ENCODE measurements at regions not wholly inside any gene's neighbourhood (a gene's known extent, or its start where the extent isn't known, plus 50 kb on each side); places are given as distances from the start of the nearest gene placed in this dataset.
A peak's percentile ranks its signal among the peaks of the same experiment; 100 is the strongest.

GRCh38 chr1:239879321-239880170 is 212.1 kb upstream of the FMN2 start:
- H3K4me1 ChIP-seq (ENCODE audit: control insufficient read depth, insufficient read depth, low read length) = no peaks in the 10 kb centered on the region
- DNase-seq (ENCODE audit: low read depth in 4 of 6, low spot score in 6 of 6) = no peak
- H3K4me3 ChIP-seq (ENCODE audit: low read depth, low read length) = no peak overlapping the region
- WGBS (ENCODE audit: insufficient coverage) = 57% methylated on average over 5 of the region's 10 CpGs
- H3K36me3 ChIP-seq (ENCODE audit: control insufficient read depth, insufficient read depth, low read length) = no peaks in the 10 kb centered on the region
- no peaks in the 10 kb centered on the region for H3K9me3 ChIP-seq (ENCODE audit: control insufficient read depth, insufficient read depth, low read length)
- no peaks in the 10 kb centered on the region for H3K27me3 ChIP-seq (ENCODE audit: control insufficient read depth, insufficient read depth, low read length)
- H3K27ac ChIP-seq (ENCODE audit: low read depth, low read length) = no peak overlapping the region

DNA sequence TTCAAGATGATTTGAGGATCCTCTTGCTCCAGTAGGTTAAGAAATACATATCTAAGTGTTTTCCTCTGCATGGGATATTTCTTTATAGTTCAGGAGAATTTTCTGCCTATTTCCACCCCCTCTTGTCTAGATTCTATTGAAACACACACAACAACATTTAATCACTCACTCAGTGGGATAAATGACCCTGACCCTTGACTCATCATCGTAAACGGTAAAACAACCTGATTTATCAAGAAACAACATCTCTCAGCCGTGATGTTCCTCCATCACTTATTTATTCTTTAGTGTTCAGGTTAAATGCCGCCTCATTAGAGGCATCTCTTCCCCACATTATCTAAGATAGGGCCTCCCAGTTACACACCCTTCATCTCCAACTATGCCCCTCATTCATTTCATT is 208.7 kb upstream of the FMN2 start:
- DNase-seq (ENCODE audit: low read depth in 4 of 6, low spot score in 6 of 6) = no peak
- Histone ChIP-seq H3K4me3 (ENCODE audit: low read depth, low read length) (no peak overlapping the region), H3K27ac (ENCODE audit: low read depth, low read length) (no peak overlapping the region), H3K4me1 (ENCODE audit: control insufficient read depth, insufficient read depth, low read length) (no peaks in the 10 kb centered on the region), H3K36me3 (ENCODE audit: control insufficient read depth, insufficient read depth, low read length) (no peaks in the 10 kb centered on the region), H3K27me3 (ENCODE audit: control insufficient read depth, insufficient read depth, low read length) (no peaks in the 10 kb centered on the region), H3K9me3 (ENCODE audit: control insufficient read depth, insufficient read depth, low read length) (no peaks in the 10 kb centered on the region)
- WGBS (ENCODE audit: insufficient coverage) = 70% methylated on average over 4 of the region's 4 CpGs

GRCh38 chr1:239884796-239885195 is 206.9 kb upstream of the FMN2 start:
- Histone ChIP-seq H3K4me1 (ENCODE audit: control insufficient read depth, insufficient read depth, low read length) (no peaks in the 10 kb centered on the region), H3K27me3 (ENCODE audit: control insufficient read depth, insufficient read depth, low read length) (no peaks in the 10 kb centered on the region), H3K9me3 (ENCODE audit: control insufficient read depth, insufficient read depth, low read length) (no peaks in the 10 kb centered on the region), H3K4me3 (ENCODE audit: low read depth, low read length) (no peak overlapping the region), H3K36me3 (ENCODE audit: control insufficient read depth, insufficient read depth, low read length) (no peaks in the 10 kb centered on the region), H3K27ac (ENCODE audit: low read depth, low read length) (no peak overlapping the region)
- WGBS (ENCODE audit: insufficient coverage) = no CpG with 5 or more reads among the region's 4 CpGs
- DNase-seq (ENCODE audit: low read depth in 4 of 6, low spot score in 6 of 6) = no peak

DNA sequence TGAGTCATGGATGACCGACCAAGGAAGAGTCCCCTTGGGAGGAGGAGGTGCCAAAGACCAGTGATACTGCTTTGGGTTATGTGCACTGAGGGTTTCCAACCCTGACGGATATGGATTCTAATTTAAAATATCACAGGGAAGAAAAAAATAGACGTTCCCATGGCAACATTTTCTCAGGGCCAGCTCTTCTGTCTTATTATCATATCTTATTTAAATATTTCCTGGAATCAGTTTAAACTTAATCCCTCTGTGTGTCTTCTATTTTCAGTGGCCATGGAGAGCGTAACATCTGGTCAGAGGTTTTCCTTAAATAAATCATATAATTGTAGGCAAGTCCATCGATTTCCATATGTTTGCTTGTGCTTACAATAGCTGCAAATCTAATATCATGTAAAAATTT is 205.4 kb upstream of the FMN2 start:
- WGBS (ENCODE audit: insufficient coverage) = 86% methylated on average over 1 of the region's 5 CpGs
- H3K4me3 ChIP-seq (ENCODE audit: low read depth, low read length) = no peak overlapping the region

DNA sequence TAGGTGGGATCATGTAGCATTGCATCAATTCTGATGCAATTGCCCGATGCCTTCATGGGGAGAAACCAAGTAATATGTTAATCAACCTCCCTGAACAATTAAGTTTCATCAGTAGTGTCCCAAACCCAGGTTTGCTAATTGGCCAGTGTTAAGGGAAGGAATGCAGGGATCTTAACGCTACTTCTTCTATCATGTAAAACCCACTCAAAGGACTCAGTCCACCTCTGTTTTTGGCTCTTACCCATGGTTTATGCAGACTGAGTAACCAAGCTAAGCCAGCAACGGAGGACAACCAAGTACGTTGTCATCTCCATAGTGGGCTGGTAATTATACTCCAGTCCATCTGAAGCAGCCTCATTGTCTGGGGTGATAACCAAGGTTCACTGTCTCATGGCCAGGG is 203.0 kb upstream of the FMN2 start:
- no peaks in the 10 kb centered on the region for H3K9me3 ChIP-seq (ENCODE audit: control insufficient read depth, insufficient read depth, low read length)
- 68% methylated on average over 3 of the region's 4 CpGs for WGBS (ENCODE audit: insufficient coverage)

More for the DNA sequence above, 205.4 kb upstream of the FMN2 start:
- Histone ChIP-seq H3K27me3 (ENCODE audit: control insufficient read depth, insufficient read depth, low read length) (no peaks in the 10 kb centered on the region), H3K4me1 (ENCODE audit: control insufficient read depth, insufficient read depth, low read length) (no peaks in the 10 kb centered on the region), H3K36me3 (ENCODE audit: control insufficient read depth, insufficient read depth, low read length) (no peaks in the 10 kb centered on the region), H3K27ac (ENCODE audit: low read depth, low read length) (no peak overlapping the region), H3K9me3 (ENCODE audit: control insufficient read depth, insufficient read depth, low read length) (no peaks in the 10 kb centered on the region)
- DNase-seq (ENCODE audit: low read depth in 4 of 6, low spot score in 6 of 6) = peak in 1 of 6 donors; percentile 60

GRCh38 chr1:239891621-239892358 is 199.9 kb upstream of the FMN2 start:
- Histone ChIP-seq H3K9me3 (ENCODE audit: control insufficient read depth, insufficient read depth, low read length) (no peaks in the 10 kb centered on the region), H3K27ac (ENCODE audit: low read depth, low read length) (no peak overlapping the region), H3K36me3 (ENCODE audit: control insufficient read depth, insufficient read depth, low read length) (no peaks in the 10 kb centered on the region), H3K27me3 (ENCODE audit: control insufficient read depth, insufficient read depth, low read length) (no peaks in the 10 kb centered on the region), H3K4me3 (ENCODE audit: low read depth, low read length) (no peak overlapping the region), H3K4me1 (ENCODE audit: control insufficient read depth, insufficient read depth, low read length) (no peaks in the 10 kb centered on the region)
- 83% methylated on average over 1 of the region's 5 CpGs for WGBS (ENCODE audit: insufficient coverage)
- no peak for DNase-seq (ENCODE audit: low read depth in 4 of 6, low spot score in 6 of 6)

More for the DNA sequence above, 203.0 kb upstream of the FMN2 start:
- Histone ChIP-seq H3K36me3 (ENCODE audit: control insufficient read depth, insufficient read depth, low read length) (no peaks in the 10 kb centered on the region), H3K27ac (ENCODE audit: low read depth, low read length) (no peak overlapping the region), H3K4me3 (ENCODE audit: low read depth, low read length) (no peak overlapping the region), H3K27me3 (ENCODE audit: control insufficient read depth, insufficient read depth, low read length) (no peaks in the 10 kb centered on the region), H3K4me1 (ENCODE audit: control insufficient read depth, insufficient read depth, low read length) (no peaks in the 10 kb centered on the region)
- no peak for DNase-seq (ENCODE audit: low read depth in 4 of 6, low spot score in 6 of 6)

GRCh38 chr1:239892602-239893001 is 199.1 kb upstream of the FMN2 start:
- H3K4me3 ChIP-seq (ENCODE audit: low read depth, low read length) = no peak overlapping the region
- no peak overlapping the region for H3K27ac ChIP-seq (ENCODE audit: low read depth, low read length)
- H3K4me1 ChIP-seq (ENCODE audit: control insufficient read depth, insufficient read depth, low read length) = no peaks in the 10 kb centered on the region
- H3K9me3 ChIP-seq (ENCODE audit: control insufficient read depth, insufficient read depth, low read length) = no peaks in the 10 kb centered on the region
- no peaks in the 10 kb centered on the region for H3K27me3 ChIP-seq (ENCODE audit: control insufficient read depth, insufficient read depth, low read length)
- no peak for DNase-seq (ENCODE audit: low read depth in 4 of 6, low spot score in 6 of 6)
- H3K36me3 ChIP-seq (ENCODE audit: control insufficient read depth, insufficient read depth, low read length) = no peaks in the 10 kb centered on the region

DNA sequence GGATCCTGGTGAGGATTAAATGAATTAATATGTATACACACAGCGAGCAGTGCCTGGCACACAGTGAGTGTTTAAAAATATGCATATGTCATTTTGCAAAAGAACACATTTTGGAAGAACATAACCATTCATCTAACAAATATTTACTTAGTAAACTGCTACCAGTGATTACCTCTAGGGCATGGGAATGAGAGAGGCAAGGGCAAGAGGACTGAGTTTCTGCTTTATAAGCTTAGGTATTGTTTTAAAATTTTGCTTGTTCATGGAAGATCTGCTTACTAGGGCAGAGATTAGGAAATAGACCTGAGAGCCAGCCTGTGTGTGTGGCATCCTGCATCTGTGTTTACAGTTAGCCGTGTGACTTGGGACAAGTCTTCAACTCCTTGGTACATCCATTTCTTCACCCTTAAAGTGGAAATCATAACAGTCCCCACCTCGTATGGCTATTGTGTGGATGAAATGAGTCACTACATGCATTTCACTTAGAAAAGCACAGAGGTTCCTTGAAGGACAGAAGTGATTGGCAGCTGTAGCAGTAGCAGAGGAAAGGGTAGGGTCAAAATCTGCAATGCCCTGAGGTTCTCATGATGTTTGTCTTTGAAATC is 198.5 kb upstream of the FMN2 start:
- no peaks in the 10 kb centered on the region for H3K27me3 ChIP-seq (ENCODE audit: control insufficient read depth, insufficient read depth, low read length)
- no peak overlapping the region for H3K27ac ChIP-seq (ENCODE audit: low read depth, low read length)
- no peak overlapping the region for H3K4me3 ChIP-seq (ENCODE audit: low read depth, low read length)
- WGBS (ENCODE audit: insufficient coverage) = 50% methylated on average over 1 of the region's 3 CpGs
- no peaks in the 10 kb centered on the region for H3K9me3 ChIP-seq (ENCODE audit: control insufficient read depth, insufficient read depth, low read length)
- H3K4me1 ChIP-seq (ENCODE audit: control insufficient read depth, insufficient read depth, low read length) = no peaks in the 10 kb centered on the region
- DNase-seq (ENCODE audit: low read depth in 4 of 6, low spot score in 6 of 6) = no peak
- no peaks in the 10 kb centered on the region for H3K36me3 ChIP-seq (ENCODE audit: control insufficient read depth, insufficient read depth, low read length)

- Histone ChIP-seq H3K4me1 (ENCODE audit: control insufficient read depth, insufficient read depth, low read length) (no peaks in the 10 kb centered on the region), H3K27me3 (ENCODE audit: control insufficient read depth, insufficient read depth, low read length) (no peaks in the 10 kb centered on the region), H3K9me3 (ENCODE audit: control insufficient read depth, insufficient read depth, low read length) (no peaks in the 10 kb centered on the region), H3K4me3 (ENCODE audit: low read depth, low read length) (no peak overlapping the region), H3K27ac (ENCODE audit: low read depth, low read length) (no peak overlapping the region), H3K36me3 (ENCODE audit: control insufficient read depth, insufficient read depth, low read length) (no peaks in the 10 kb centered on the region)
- no peak for DNase-seq (ENCODE audit: low read depth in 4 of 6, low spot score in 6 of 6)
- WGBS (ENCODE audit: insufficient coverage) = no CpG with 5 or more reads among the region's 2 CpGs
Observed at GRCh38 chr1:239896569-239896968, 195.1 kb upstream of the FMN2 start.
